GM18519 (cell line): ENCODE measurements at regions not wholly inside any gene's neighbourhood (a gene's known extent, or its start where the extent isn't known, plus 50 kb on each side); places are given as distances from the start of the nearest gene placed in this dataset.

Experiments used
- ATAC-seq: cut with Tn5 transposase; IDR thresholded peaks from one replicate; pipeline ENCODE4 v1.9.1; 2021; ENCODE audit warnings: mild to moderate bottlenecking, moderate library complexity; ENCODE audit not compliant: unreplicated experiment, low FRiP score

GRCh38 chr2:64767670-64768468 lies 114.2 kb upstream of the SERTAD2 start:
- ATAC-seq: peak; percentile 63

- ATAC-seq: no peak
These were observed 114.8 kb upstream of the SERTAD2 start for GRCh38 chr2:64768491-64769005.

- no peak for ATAC-seq
These were observed 115.8 kb upstream of the SERTAD2 start for GRCh38 chr2:64769392-64770044.

- ATAC-seq: no peak
These were observed 116.5 kb upstream of the SERTAD2 start for GRCh38 chr2:64770137-64770780.

GRCh38 chr2:64770781-64771334 lies 117.1 kb upstream of the SERTAD2 start:
- no peak for ATAC-seq

- no peak for ATAC-seq
These were observed 118.0 kb upstream of the SERTAD2 start for GRCh38 chr2:64771737-64772136.

- no peak for ATAC-seq
These were observed 119.9 kb upstream of the SERTAD2 start for GRCh38 chr2:64773461-64774118.

GRCh38 chr2:64777841-64778240 lies 124.1 kb upstream of the SERTAD2 start:
- no peak for ATAC-seq

GRCh38 chr2:64779117-64779690 lies 125.5 kb upstream of the SERTAD2 start:
- no peak for ATAC-seq

GRCh38 chr2:64780041-64780440 lies 126.3 kb upstream of the SERTAD2 start:
- ATAC-seq: no peak

- no peak for ATAC-seq
These were observed 128.1 kb upstream of the SERTAD2 start for GRCh38 chr2:64781711-64782390.

- ATAC-seq: no peak
These were observed 130.7 kb upstream of the SERTAD2 start for GRCh38 chr2:64784168-64785061.

GRCh38 chr2:64785245-64785644 lies 131.5 kb upstream of the SERTAD2 start:
- ATAC-seq: no peak

- ATAC-seq: no peak
These were observed 132.8 kb upstream of the SERTAD2 start for GRCh38 chr2:64786343-64787018.

- ATAC-seq: no peak
These were observed 133.3 kb upstream of the SERTAD2 start for GRCh38 chr2:64787019-64787365.

- ATAC-seq: no peak
These were observed 134.0 kb upstream of the SERTAD2 start for GRCh38 chr2:64787698-64788097.

- no peak for ATAC-seq
These were observed 136.0 kb upstream of the SERTAD2 start for GRCh38 chr2:64789466-64790320.
